Lung (tissue), 11 donors: ENCODE measurements at regions not wholly inside any gene's neighbourhood (a gene's known extent, or its start where the extent isn't known, plus 50 kb on each side); places are given as distances from the start of the nearest gene placed in this dataset.

ENCODE experiments used
- ATAC-seq: fragments of 200-7000 bp; cut with Tn5 transposase; one replicate; pipeline ENCODE4 v1.9.1; 2020; ENCODE audit warnings: moderate number of reproducible peaks; ENCODE audit not compliant: insufficient read depth, low FRiP score
- DNase-seq, 3 donors: peaks; one replicate each; pipeline ENCODE4 v3.0.0-alpha.2; 2013 to 2017
- H3K27ac ChIP-seq, 2 donors: one replicate each; pipeline ENCODE4 v1.5.1; 2013; ENCODE audit warnings: mild to moderate bottlenecking in 2 of 2, moderate library complexity in 2 of 2, control low read depth in 1 of 2, inconsistent platforms in 1 of 2, low read depth in 1 of 2, low read length in 1 of 2
- H3K27me3 ChIP-seq, 3 donors: one replicate each; pipeline ENCODE4 v1.5.1; 2013; ENCODE audit warnings: low read length in 2 of 3; ENCODE audit not compliant: control insufficient read depth in 3 of 3, insufficient read depth in 3 of 3
- H3K36me3 ChIP-seq, 4 donors: one replicate each; pipeline ENCODE4 v1.5.1; 2013; ENCODE audit warnings: low read length in 4 of 4, mild to moderate bottlenecking in 1 of 4, moderate library complexity in 1 of 4; ENCODE audit not compliant: control insufficient read depth in 4 of 4, insufficient read depth in 4 of 4
- H3K4me1 ChIP-seq, 5 donors: one replicate each; pipeline ENCODE4 v1.5.1; 2013; ENCODE audit warnings: low read length in 5 of 5, mild to moderate bottlenecking in 2 of 5, moderate library complexity in 1 of 5; ENCODE audit not compliant: control insufficient read depth in 5 of 5, insufficient read depth in 5 of 5
- H3K4me3 ChIP-seq: one replicate; pipeline ENCODE4 v1.5.1; 2013; ENCODE audit warnings: mild to moderate bottlenecking, control low read depth, moderate library complexity
- H3K9ac ChIP-seq, 2 donors: one replicate each; pipeline ENCODE4 v1.5.1; 2013; ENCODE audit warnings: low read length in 2 of 2, control low read depth in 1 of 2; ENCODE audit not compliant: insufficient read depth in 1 of 2
- H3K9me3 ChIP-seq, 4 donors: one replicate each; pipeline ENCODE4 v1.5.1; 2013; ENCODE audit warnings: low read length in 3 of 4, mild to moderate bottlenecking in 1 of 4, moderate library complexity in 1 of 4; ENCODE audit not compliant: control insufficient read depth in 4 of 4, insufficient read depth in 3 of 4
- CTCF ChIP-seq: IDR thresholded peaks from 2 replicates; pipeline ENCODE4 v1.5.1; 2012; ENCODE audit warnings: mild to moderate bottlenecking; ENCODE audit errors: control extremely low read depth, extremely low read depth
- WGBS, 2 donors: extraction: QIAGEN DNeasy Blood & Tissue Kit; methylation state at CpG; one replicate each; pipeline ENCODE4 v1.1.7; 2013; 5-methylcytosine and 5-hydroxymethylcytosine counted together
- donor health status: control.
- donor health status: control.
- donor health status: Bipolar disorder and iron deficiency.
- donor health status: healthy.
- donor health status: DM: yes; HTN: yes; CAD: no.

- no peak for TF ChIP-seq CTCF
- H3K9ac ChIP-seq = no peak overlapping the region
- peak in 2 of 3 donors; percentile 1 to 2 for DNase-seq
These were observed 726.8 kb upstream of the DDX18 start for GRCh38 chr2:117087535-117088291.

GRCh38 chr2:117091041-117091837 lies 723.3 kb upstream of the DDX18 start:
- H3K27me3 ChIP-seq = no peaks in the 10 kb centered on the region
- ATAC-seq (no peak), DNase-seq (no peak)
- H3K4me3 ChIP-seq = no peak overlapping the region
- no peak for TF ChIP-seq CTCF
- H3K9ac ChIP-seq = no peak overlapping the region
- no peak overlapping the region for H3K27ac ChIP-seq
- WGBS, 2 donors = 79 to 85% methylated on average over 2 of the region's 2 CpGs
- H3K4me1 ChIP-seq = no peaks in the 10 kb centered on the region
- peaks cover 0 to 2% (median 0%) of the 10 kb centered on the region in 4 donors for H3K9me3 ChIP-seq
- no peaks in the 10 kb centered on the region for H3K36me3 ChIP-seq

More at GRCh38 chr2:117087535-117088291, 726.8 kb upstream of the DDX18 start:
- no peaks in the 10 kb centered on the region for H3K27me3 ChIP-seq
- ATAC-seq = no peak
- no peaks in the 10 kb centered on the region for H3K4me1 ChIP-seq
- no peak overlapping the region for H3K4me3 ChIP-seq
- no peak overlapping the region for H3K27ac ChIP-seq
- peaks cover 0 to 2% (median 0%) of the 10 kb centered on the region in 4 donors for H3K9me3 ChIP-seq
- H3K36me3 ChIP-seq = no peaks in the 10 kb centered on the region
- 15 to 22% methylated on average over 9 of the region's 9 CpGs for WGBS, 2 donors

- no peaks in the 10 kb centered on the region for H3K9me3 ChIP-seq
- ATAC-seq (no peak), DNase-seq (no peak)
- H3K4me3 ChIP-seq = no peak overlapping the region
- H3K9ac ChIP-seq = no peak overlapping the region
- WGBS, 2 donors = 95% methylated on average over 1 of the region's 1 CpG
- no peaks in the 10 kb centered on the region for H3K27me3 ChIP-seq
- H3K27ac ChIP-seq = no peak overlapping the region
- H3K4me1 ChIP-seq = no peaks in the 10 kb centered on the region
- H3K36me3 ChIP-seq = no peaks in the 10 kb centered on the region
- no peak for TF ChIP-seq CTCF
These were observed 712.9 kb upstream of the DDX18 start for GRCh38 chr2:117101613-117102012.
